ENCODE measurements at regions not wholly inside any gene's neighbourhood (a gene's known extent, or its start where the extent isn't known, plus 50 kb on each side); places are given as distances from the start of the nearest gene placed in this dataset.

GRCh38 chr12:63232896-63233295 is 81.9 kb upstream of the AVPR1A start:
- no peak for DNase-seq (ENCODE audit: low spot score)

- DNase-seq (ENCODE audit: low spot score): no peak
Observed at GRCh38 chr12:63228853-63229252, 77.9 kb upstream of the AVPR1A start.

DNA sequence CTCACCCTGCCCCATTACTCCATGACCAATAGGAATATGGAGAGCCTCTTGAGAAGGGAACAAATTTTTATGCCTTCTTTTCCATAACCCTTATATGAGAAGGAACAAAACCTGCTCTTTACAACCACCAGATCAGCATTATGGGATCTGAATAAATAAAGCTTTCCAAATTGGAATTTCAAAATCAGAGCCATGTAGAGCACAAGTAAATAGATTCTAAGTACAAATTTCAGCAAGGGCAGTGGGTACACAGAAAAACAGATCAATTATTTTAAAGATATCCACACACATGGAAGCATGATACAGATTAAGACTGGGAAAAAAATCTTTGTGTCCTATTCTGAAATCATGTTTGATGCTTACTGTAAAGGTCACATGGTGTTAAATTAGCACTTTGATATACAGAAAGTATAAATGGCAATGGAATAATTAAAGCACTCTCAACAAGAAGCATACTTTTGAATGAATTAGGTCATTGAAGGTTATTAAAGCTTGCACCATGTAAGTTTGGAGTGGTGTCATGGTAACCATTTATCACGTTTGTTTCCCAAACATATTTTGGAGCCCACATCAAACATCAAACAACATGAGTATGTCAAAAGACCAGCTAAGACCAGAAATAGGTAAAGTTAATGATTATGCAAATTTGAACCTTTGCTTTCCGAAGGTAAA is 75.9 kb upstream of the AVPR1A start:
- no peak for DNase-seq (ENCODE audit: low spot score)

- no peak for DNase-seq (ENCODE audit: low spot score)
Observed at GRCh38 chr12:63224396-63224795, 73.4 kb upstream of the AVPR1A start.

- DNase-seq (ENCODE audit: low spot score): no peak
Observed at GRCh38 chr12:63223128-63223527, 72.1 kb upstream of the AVPR1A start.

DNA sequence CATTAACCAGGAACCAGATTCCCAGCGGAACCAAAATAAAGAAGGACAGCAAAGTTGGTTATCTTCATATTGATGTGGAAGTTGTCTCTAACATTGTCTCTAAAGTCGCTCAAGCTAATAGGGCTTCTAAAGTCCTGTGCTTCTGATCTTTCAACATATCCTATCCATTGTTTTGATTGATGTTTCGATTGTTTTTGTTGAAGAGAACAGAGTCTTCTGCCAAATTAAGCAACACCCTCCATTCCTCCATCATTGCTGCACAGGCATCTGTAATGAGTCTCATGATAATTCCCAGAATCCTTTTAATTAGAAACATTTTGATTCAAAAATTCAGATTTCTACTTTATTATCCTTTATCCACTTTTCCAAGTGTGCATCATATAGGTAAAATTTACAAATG is 71.6 kb upstream of the AVPR1A start:
- DNase-seq (ENCODE audit: low spot score): no peak

DNA sequence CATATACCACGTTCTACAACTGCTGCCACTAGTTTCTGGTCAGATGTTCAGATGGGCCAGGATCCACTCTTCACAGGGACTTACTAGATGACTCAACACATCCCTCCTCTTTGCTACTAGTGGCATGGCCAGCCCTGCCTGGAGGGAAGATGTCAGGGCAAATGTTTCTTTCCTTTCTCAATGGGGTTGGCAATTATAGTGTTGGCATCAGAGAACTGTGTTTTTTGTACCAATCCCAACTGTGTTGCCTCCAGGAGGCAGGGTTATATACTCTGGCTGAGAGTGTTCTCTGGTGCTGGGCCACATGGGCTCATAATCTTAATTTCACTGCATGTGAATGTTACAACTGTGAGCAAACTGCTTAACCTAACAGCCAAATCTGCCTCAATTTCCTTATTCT is 69.9 kb upstream of the AVPR1A start:
- no peak for DNase-seq (ENCODE audit: low spot score)

DNA sequence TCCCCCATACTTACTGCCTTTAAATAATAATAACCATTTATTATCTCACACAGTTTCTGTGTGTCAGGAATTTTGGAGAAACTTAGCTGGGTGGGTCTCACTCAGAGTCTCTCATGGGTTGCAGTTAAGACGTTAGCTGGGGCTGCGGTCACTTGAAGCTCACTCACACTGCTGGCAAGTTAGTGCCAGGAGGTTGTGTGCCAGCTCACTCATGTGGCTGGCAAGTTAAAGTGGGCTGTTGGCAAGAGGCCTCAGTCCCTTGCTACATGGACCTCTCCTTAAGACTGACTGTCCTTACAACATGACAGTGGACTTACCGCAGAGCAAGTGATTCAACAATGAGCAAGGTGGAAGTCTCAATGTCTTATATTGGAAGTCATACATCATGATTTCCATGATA is 61.3 kb upstream of the AVPR1A start:
- DNase-seq (ENCODE audit: low spot score): no peak

DNA sequence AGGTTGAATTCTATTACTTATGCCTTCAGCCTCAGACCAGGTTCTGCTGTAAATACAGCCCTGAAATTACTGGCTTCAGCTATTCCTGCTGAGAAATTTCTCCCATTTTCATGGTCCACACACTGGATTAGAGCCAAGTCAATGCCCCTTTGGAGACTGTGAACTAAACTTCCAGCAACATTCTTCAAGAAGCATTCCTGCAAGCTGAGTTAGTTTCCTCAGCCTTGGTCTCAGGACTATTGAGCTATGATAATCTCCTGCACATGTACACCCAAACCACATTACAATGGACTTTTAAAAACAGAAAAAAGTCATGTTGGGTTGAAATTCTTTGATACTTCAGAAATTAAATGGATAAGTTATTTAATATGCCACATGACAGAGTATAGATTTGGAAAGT is 58.0 kb upstream of the AVPR1A start:
- DNase-seq (ENCODE audit: low spot score): no peak

- no peak for DNase-seq (ENCODE audit: low spot score)
Observed at GRCh38 chr12:63206909-63207308, 55.9 kb upstream of the AVPR1A start.

DNA sequence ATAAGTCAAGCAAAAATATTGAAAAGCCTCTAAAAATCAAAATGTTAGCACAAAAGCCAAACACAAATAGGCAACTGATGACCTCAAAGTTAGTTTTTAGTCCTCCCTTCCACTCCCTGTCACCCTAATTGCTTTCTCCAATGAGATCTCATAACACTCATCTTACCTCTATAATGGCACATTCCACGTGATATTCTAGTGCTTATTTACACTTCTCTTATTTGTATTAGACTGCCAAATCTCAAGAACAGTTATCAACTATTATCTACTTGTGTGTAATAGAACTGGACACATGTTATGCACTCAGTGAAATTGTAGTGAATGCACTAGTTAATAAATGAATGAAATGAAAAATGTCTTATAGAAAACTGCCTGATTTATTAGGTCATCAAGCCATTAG is 55.5 kb upstream of the AVPR1A start:
- no peak for DNase-seq (ENCODE audit: low spot score)
